ENCODE measurements at regions not wholly inside any gene's neighbourhood (a gene's known extent, or its start where the extent isn't known, plus 50 kb on each side); places are given as distances from the start of the nearest gene placed in this dataset.

GRCh38 chr10:2850202-2850601 lies 217.1 kb upstream of the PFKP start:
- FAIRE-seq = no peak

GRCh38 chr10:2844925-2845324 lies 222.4 kb upstream of the PFKP start:
- FAIRE-seq = no peak

- no peak for FAIRE-seq
Measured at GRCh38 chr10:2839081-2839725, 228.1 kb upstream of the PFKP start.

DNA sequence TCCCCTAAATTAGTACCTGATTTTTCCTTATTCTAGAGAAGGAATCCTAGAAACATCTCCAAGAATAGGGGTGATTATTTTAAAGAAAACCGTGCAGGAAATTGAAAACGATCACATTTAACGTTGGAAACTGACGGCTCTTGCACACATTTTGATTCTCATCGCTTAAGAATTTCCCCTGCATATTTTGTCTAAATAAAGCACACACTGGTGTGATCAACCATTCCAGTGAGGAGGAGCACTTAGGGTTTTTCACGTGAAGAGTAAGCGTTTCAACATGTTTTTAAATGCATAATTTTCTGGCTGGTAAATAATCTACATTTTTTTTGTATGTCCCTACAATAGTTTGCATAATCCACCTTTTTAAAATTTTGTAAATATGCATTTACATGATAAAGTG lies 229.7 kb upstream of the PFKP start:
- no peak for FAIRE-seq

GRCh38 chr10:2836921-2837662 lies 230.3 kb upstream of the PFKP start:
- FAIRE-seq = no peak

GRCh38 chr10:2834214-2834613 lies 233.1 kb upstream of the PFKP start:
- no peak for FAIRE-seq

DNA sequence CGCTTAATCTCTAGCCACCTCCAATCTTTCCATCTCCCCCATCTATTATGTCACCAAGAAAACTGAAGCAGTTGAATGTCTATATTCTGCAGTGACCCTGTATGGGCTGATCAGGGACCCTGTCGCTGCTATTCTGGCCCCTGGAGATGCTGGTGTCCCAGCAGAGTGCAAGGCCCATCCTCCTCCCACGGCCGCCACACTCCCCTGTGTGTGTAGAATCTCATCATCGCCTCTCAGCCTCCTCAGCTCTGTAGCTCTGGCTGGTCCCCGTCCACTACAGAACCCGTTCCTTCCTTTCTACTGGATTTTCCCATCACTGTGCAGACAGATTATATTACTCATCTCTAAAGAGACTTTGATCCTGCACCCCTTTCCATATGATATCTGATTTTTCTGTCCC lies 235.8 kb upstream of the PFKP start:
- FAIRE-seq = no peak

GRCh38 chr10:2828741-2829140 lies 238.6 kb upstream of the PFKP start:
- no peak for FAIRE-seq

GRCh38 chr10:2826675-2827074 lies 240.7 kb upstream of the PFKP start:
- no peak for FAIRE-seq

DNA sequence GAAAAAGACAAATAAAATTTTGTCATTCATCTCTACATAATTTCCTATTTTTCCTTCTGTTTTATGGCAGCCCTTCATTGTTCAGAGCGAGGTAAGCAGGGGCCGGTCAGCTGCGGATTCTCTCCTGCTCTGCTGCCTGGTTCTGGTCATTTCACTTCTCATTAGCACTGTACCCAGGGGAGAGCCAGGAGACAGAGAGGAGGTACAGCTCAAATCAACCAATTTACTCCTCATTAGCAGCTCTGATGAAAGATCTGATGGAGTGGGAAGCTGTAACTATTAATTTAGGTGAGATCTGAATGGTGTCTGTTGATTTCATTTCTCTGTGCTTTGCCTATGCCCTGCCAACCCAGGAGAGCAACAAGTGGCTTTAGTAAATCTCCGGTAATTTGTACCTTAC lies 241.5 kb upstream of the PFKP start:
- FAIRE-seq = no peak

GRCh38 chr10:2817940-2818636 lies 249.3 kb upstream of the PFKP start:
- FAIRE-seq = no peak

DNA sequence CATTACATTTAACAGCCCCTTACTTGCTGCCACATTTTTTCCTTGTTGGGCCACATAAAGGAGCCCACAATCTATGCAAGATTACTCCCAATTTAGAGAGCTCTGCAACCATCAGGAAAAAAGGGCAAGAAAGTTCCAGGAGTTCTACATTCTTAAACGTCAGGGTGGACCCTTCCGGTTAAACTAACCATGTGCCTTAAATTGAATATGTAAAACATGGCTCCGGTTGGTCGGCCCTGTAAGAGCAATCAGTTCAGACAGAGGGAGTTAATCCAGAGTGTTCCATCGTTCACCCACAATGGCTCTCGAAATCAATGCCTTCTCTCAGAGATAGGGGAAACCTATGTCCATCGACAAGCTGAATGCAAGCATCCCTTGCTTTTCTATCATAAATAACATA lies 253.7 kb upstream of the PFKP start:
- no peak for FAIRE-seq

GRCh38 chr10:2813286-2813685 lies 254.1 kb upstream of the PFKP start:
- no peak for FAIRE-seq

GRCh38 chr10:2812631-2813030 lies 254.7 kb upstream of the PFKP start:
- FAIRE-seq = no peak

DNA sequence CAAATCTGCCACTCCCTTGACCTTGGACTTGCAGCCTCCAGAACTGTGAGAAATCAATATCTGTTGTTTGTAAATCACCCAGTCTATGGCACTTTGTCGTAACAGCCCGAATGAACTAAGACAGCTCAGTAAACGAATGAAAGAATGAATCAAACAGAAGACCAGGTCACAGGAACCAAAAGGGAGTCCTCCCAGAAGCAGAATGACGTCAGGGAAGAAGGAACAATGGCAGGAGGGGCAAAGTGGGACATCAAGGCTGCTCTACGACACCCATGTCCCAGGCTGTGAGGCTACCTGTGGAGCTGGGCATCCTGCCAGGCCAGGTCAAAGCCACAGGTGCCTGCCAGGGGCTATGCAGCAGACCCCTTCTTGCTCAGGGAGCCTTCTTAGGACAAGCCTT lies 267.2 kb upstream of the PFKP start:
- FAIRE-seq = no peak

GRCh38 chr10:2798336-2799022 lies 268.9 kb upstream of the PFKP start:
- no peak for FAIRE-seq

DNA sequence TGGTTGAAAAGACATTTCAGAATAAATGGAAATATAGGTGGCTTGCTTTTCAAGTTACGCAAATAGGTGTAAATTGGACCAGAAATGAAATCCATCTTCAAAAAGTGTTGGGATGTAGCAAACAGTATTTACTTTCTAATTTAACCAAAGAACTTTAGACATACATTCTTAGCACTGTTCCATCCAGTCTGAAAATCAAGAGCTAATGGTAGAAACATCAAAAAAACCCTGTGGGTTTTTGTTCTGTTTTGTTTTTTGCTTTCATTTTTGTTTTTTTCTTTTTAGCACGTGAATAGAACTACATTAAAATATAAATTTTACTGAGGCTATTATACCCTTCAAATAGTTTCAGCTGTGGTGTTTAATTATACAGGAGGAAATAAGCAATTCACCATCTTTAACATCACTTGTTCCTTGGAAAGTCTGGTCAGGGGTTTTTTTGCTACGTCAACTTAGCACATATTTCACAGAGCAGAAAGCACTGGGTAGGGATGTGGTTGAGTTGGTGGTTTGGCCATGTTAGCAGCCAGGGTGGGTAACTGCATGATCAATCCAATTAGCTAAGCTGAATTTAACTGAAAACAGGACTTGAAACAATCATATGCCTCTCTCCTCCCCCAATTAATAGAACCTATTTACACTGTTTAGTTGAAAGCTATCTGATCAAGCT lies 275.4 kb upstream of the PFKP start:
- FAIRE-seq = no peak

DNA sequence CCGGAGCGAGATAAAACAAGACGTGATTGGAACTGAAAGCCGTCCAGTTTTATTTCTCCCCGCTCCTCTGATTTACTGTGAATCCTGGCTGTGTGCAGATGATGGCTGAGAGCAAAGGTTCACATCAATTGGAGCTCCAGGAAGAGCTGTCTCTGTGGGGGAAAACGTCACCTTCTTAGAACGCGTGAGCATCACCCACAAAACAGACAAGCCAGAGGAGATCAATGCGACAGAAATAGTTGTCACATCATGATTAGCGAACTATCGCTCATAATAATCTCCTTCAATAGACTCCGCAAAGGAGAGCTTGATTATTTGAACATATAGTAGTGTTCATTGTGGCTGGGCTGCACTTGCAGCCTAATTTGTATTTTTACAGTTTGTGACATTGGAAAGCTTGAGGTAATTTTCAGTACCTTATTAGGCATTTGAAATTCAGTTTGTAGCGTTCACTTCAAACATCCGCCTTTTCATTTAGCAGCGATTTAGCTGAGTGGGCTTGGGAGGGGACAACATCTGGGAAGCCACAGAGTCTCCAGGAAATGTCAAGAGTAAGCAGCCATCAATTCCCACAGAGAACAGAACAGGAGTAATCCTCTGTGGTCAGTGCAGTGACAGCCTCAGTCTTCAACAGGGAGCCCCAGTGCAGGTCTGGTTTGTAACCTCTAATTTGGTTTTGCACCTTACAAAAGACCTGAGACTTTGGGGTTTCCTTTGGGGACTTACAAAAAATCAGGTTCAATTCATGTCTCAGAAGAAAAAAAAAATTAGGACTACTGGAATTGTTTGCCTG lies 276.8 kb upstream of the PFKP start:
- FAIRE-seq = no peak

DNA sequence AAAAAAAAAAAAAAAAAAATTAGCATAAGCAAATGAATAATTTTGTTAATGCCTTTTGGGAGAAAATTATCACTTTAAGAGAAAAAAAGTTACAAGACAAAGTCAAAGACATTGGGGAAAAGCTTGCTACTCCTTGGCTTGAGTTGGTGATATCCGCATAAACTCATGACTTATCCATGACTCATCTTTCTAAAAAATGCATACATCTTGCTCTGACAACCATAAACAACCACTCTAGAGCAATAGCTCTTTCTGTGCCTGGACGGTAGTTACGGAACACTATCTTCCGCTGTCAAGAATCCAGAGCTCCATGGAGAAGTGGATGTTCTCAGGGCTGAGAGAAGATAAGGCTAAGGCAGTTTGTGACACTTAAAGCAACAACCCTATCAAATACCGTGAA lies 281.1 kb upstream of the PFKP start:
- FAIRE-seq = no peak

- no peak for FAIRE-seq
Measured at GRCh38 chr10:2784766-2785165, 282.6 kb upstream of the PFKP start.

- no peak for FAIRE-seq
Measured at GRCh38 chr10:2782950-2783349, 284.4 kb upstream of the PFKP start.

DNA sequence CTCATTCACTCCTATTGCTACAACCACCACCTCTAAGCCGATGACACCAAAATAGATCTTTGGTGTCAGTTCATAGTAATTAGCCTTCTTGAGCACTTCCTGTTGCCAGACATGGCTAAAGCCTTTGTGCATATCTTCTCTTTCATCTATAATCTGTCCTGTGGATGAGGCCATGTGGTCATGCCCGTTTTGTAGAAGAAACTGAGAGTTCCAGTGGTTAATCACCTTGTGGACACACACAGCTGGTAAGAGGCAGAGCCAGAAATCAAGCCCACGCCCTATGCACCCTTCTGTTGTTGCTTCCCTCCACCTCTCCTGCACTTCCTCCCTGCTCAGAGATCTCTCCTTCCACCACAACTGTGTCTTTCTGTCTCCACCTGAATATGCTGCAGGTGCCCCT lies 285.1 kb upstream of the PFKP start:
- no peak for FAIRE-seq

Data from A204.1 (cell line).